CD14-positive monocyte (primary cell): ENCODE measurements at regions not wholly inside any gene's neighbourhood (a gene's known extent, or its start where the extent isn't known, plus 50 kb on each side); places are given as distances from the start of the nearest gene placed in this dataset.

Experiments used
- DNase-seq, 3 donors: peaks; one replicate each; pipeline ENCODE4 v3.0.0-alpha.2; 2011 to 2022
- H2AFZ ChIP-seq: 2 replicates; pipeline ENCODE4 v1.6.0; 2012; ENCODE audit warnings: mild to moderate bottlenecking, low read depth, low read length, inconsistent platforms; ENCODE audit not compliant: insufficient read depth, poor library complexity, severe bottlenecking
- H3K27ac ChIP-seq, 2 donors: 1 replicate in 1 of 2; 2 replicates in 1 of 2; pipeline ENCODE4 v1.5.1; 2012 to 2013; ENCODE audit warnings: low read length in 2 of 2, control low read depth in 1 of 2, inconsistent platforms in 1 of 2, low read depth in 1 of 2, mild to moderate bottlenecking in 1 of 2
- H3K27me3 ChIP-seq, 2 donors: one replicate each; pipeline versions ENCODE4 v1.6.0 to v1.6.1; 2011 to 2013; ENCODE audit warnings: low read length in 2 of 2; ENCODE audit not compliant: control insufficient read depth in 2 of 2, insufficient read depth in 2 of 2
- H3K36me3 ChIP-seq, 2 donors: replicated peaks in 1 of 2; 1 replicate in 1 of 2; 2 replicates in 1 of 2; pipeline versions ENCODE4 v1.5.1 to v1.6.1; 2012 to 2013; ENCODE audit warnings: low read length in 2 of 2, control low read depth in 1 of 2, inconsistent platforms in 1 of 2, mild to moderate bottlenecking in 1 of 2; ENCODE audit not compliant: insufficient read depth in 2 of 2, control insufficient read depth in 1 of 2
- H3K4me1 ChIP-seq, 2 donors: 1 replicate in 1 of 2; 2 replicates in 1 of 2; pipeline versions ENCODE4 v1.5.1 to v1.6.1; 2012 to 2013; ENCODE audit warnings: low read length in 2 of 2, control low read depth in 1 of 2, inconsistent platforms in 1 of 2, mild to moderate bottlenecking in 1 of 2, moderate library complexity in 1 of 2; ENCODE audit not compliant: insufficient read depth in 2 of 2, control insufficient read depth in 1 of 2
- H3K4me2 ChIP-seq: replicated peaks from 2 replicates; pipeline ENCODE3; 2012; ENCODE audit warnings: low read length, moderate library complexity, mild to moderate bottlenecking; ENCODE audit not compliant: poor library complexity, severe bottlenecking; ENCODE audit errors: extremely low read depth
- H3K4me3 ChIP-seq, 3 experiments: fragments of 200-600 bp in 1 of 3; sonication (generic) in 1 of 3; replicated peaks in 1 of 3; 1 replicate in 2 of 3; 2 replicates in 1 of 3; pipeline ENCODE4 v1.5.1; 2011 to 2013; ENCODE audit warnings: low read length in 3 of 3, mild to moderate bottlenecking in 3 of 3, control low read depth in 2 of 3, low read depth in 2 of 3, inconsistent platforms in 1 of 3, moderate library complexity in 1 of 3
- H3K79me2 ChIP-seq: 2 replicates; pipeline ENCODE4 v1.6.0; 2012; ENCODE audit warnings: mild to moderate bottlenecking, control low read depth, inconsistent platforms, low read length, moderate library complexity; ENCODE audit not compliant: insufficient read depth
- H3K9ac ChIP-seq: 2 replicates; pipeline ENCODE4 v1.6.0; 2017; ENCODE audit warnings: low read length, mild to moderate bottlenecking; ENCODE audit not compliant: insufficient read depth, poor library complexity, severe bottlenecking
- H3K9me3 ChIP-seq, 2 donors: replicated peaks in 1 of 2; 1 replicate in 1 of 2; 2 replicates in 1 of 2; pipeline versions ENCODE4 v1.5.1 to v1.6.1; 2012 to 2013; ENCODE audit warnings: low read length in 2 of 2, control low read depth in 1 of 2; ENCODE audit not compliant: control insufficient read depth in 1 of 2, insufficient read depth in 1 of 2
- H4K20me1 ChIP-seq: 2 replicates; pipeline ENCODE4 v1.6.0; 2012; ENCODE audit warnings: mild to moderate bottlenecking, low read length, control low read depth, moderate library complexity; ENCODE audit not compliant: insufficient read depth
- H3K27ac Mint-ChIP-seq, 7 donors: one replicate each; pipeline ENCODE4 v1.8.0; 2020; ENCODE audit warnings: mild to moderate bottlenecking in 7 of 7, mixed read lengths in 7 of 7, moderate library complexity in 6 of 7, inconsistent platforms in 2 of 7
- H3K27me3 Mint-ChIP-seq, 3 donors: one replicate each; pipeline ENCODE4 v1.8.0; 2021 to 2022; ENCODE audit warnings: low read depth in 3 of 3, mild to moderate bottlenecking in 3 of 3, mixed read lengths in 3 of 3, moderate library complexity in 3 of 3, inconsistent platforms in 1 of 3
- H3K36me3 Mint-ChIP-seq, 2 donors: one replicate each; pipeline ENCODE4 v1.8.0; 2020; ENCODE audit warnings: mixed read lengths in 2 of 2, inconsistent platforms in 1 of 2, mild to moderate bottlenecking in 1 of 2
- H3K4me1 Mint-ChIP-seq: one replicate; pipeline ENCODE4 v1.8.0; 2020; ENCODE audit warnings: mild to moderate bottlenecking, mixed read lengths
- H3K4me3 Mint-ChIP-seq, 2 donors: one replicate each; pipeline ENCODE4 v1.8.0; 2020; ENCODE audit warnings: mild to moderate bottlenecking in 2 of 2, mixed read lengths in 2 of 2, moderate library complexity in 1 of 2
- H3K9me3 Mint-ChIP-seq, 7 donors: one replicate each; pipeline ENCODE4 v1.8.0; 2020 to 2022; ENCODE audit warnings: mixed read lengths in 7 of 7, mild to moderate bottlenecking in 6 of 7, moderate library complexity in 6 of 7, inconsistent platforms in 2 of 7
- CTCF ChIP-seq: fragments of 200-600 bp; IDR thresholded peaks from one replicate; pipeline ENCODE4 v1.8.0; 2022; ENCODE audit warnings: antibody characterized with exemption, mild to moderate bottlenecking
- WGBS: methylation state at CpG from one replicate; pipeline ENCODE4 v1.1.5; 2013; ENCODE audit warnings: missing lambda C conversion rate; ENCODE audit not compliant: insufficient coverage; 5-methylcytosine and 5-hydroxymethylcytosine counted together
- intact Hi-C, 2 donors: fragments of 100-400 bp; cut with micrococcal nuclease; formaldehyde crosslinking; loops; one replicate each; pipeline versions ENCODE4 v1.15.0 to v1.15.1; 2023

GRCh38 chr4:66893807-66894206, 651.5 kb downstream of the CENPC start:
- TF ChIP-seq CTCF: no peak
- Histone ChIP-seq H3K4me2 (no peak overlapping the region), H3K27ac (no peak overlapping the region), H3K9me3 (peaks cover 0 to 5% of the 10 kb centered on the region in 2 donors), H3K4me1 (no peaks in the 10 kb centered on the region), H3K9ac (no peak overlapping the region), H3K36me3 (no peaks in the 10 kb centered on the region), H3K79me2 (no peaks in the 10 kb centered on the region), H4K20me1 (no peaks in the 10 kb centered on the region), H3K4me3 (no peak overlapping the region), H3K27me3 (no peaks in the 10 kb centered on the region), H2AFZ (no peak overlapping the region)
- WGBS: no CpG with 5 or more reads among the region's 1 CpG
- Mint-ChIP-seq H3K27ac (no peak overlapping the region), H3K27me3 (peaks cover 0 to 2% (median 0%) of the 10 kb centered on the region in 3 donors), H3K4me3 (no peak overlapping the region), H3K36me3 (no peaks in the 10 kb centered on the region), H3K9me3 (peaks cover 0 to 10% (median 5%) of the 10 kb centered on the region in 7 donors), H3K4me1 (no peaks in the 10 kb centered on the region)
- no peak for DNase-seq
- intact Hi-C loops: no loop called here

- Histone ChIP-seq H2AFZ (no peak overlapping the region), H3K9ac (no peak overlapping the region), H3K36me3 (no peaks in the 10 kb centered on the region), H3K79me2 (no peaks in the 10 kb centered on the region), H3K4me3 (no peak overlapping the region), H3K27me3 (no peaks in the 10 kb centered on the region), H3K9me3 (peaks cover 0 to 5% of the 10 kb centered on the region in 2 donors), H3K4me2 (no peak overlapping the region), H4K20me1 (no peaks in the 10 kb centered on the region), H3K27ac (no peak overlapping the region), H3K4me1 (no peaks in the 10 kb centered on the region)
- H3K4me1 Mint-ChIP-seq: no peaks in the 10 kb centered on the region
- DNase-seq: no peak
- peaks cover 0 to 1% (median 0%) of the 10 kb centered on the region in 3 donors for H3K27me3 Mint-ChIP-seq
- no peak overlapping the region for H3K27ac Mint-ChIP-seq
- intact Hi-C loops: no loop called here
- no peak overlapping the region for H3K4me3 Mint-ChIP-seq
- H3K36me3 Mint-ChIP-seq: no peaks in the 10 kb centered on the region
- peaks cover 0 to 9% (median 1%) of the 10 kb centered on the region in 7 donors for H3K9me3 Mint-ChIP-seq
- no peak for TF ChIP-seq CTCF
- no CpG with 5 or more reads among the region's 1 CpG for WGBS
Measured at GRCh38 chr4:66887061-66887460, 658.2 kb downstream of the CENPC start.
